Tibial artery (tissue), 4 donors: ENCODE measurements at regions not wholly inside any gene's neighbourhood (a gene's known extent, or its start where the extent isn't known, plus 50 kb on each side); places are given as distances from the start of the nearest gene placed in this dataset.
A peak's percentile ranks its signal among the peaks of the same experiment; 100 is the strongest.

Source experiments
- DNase-seq, 2 donors: peaks; one replicate each; pipeline ENCODE4 v3.0.0-alpha.2; 2019
- H3K27ac ChIP-seq, 2 donors: fragments of 200-600 bp; sonication (generic) in 1 of 2; 1 replicate in 1 of 2; 2 replicates in 1 of 2; pipeline ENCODE4 v1.5.1; 2018 to 2019; ENCODE audit warnings: mild to moderate bottlenecking in 1 of 2
- H3K27me3 ChIP-seq, 2 donors: fragments of 200-600 bp; sonication (generic) in 1 of 2; one replicate each; pipeline versions ENCODE4 v1.5.1 to v1.6.0; 2016 to 2019
- H3K36me3 ChIP-seq, 3 donors: fragments of 200-600 bp; sonication (generic) in 2 of 3; one replicate each; pipeline ENCODE4 v1.5.1; 2016 to 2019; ENCODE audit warnings: mild to moderate bottlenecking in 2 of 3
- H3K4me1 ChIP-seq, 4 donors: fragments of 200-600 bp; sonication (generic) in 2 of 4; 1 replicate in 3 of 4; 2 replicates in 1 of 4; pipeline ENCODE4 v1.5.1; 2016 to 2019
- H3K4me3 ChIP-seq, 2 donors: fragments of 200-600 bp; sonication (generic) in 1 of 2; 1 replicate in 1 of 2; 2 replicates in 1 of 2; pipeline ENCODE4 v1.5.1; 2018 to 2019; ENCODE audit warnings: mild to moderate bottlenecking in 2 of 2
- H3K9me3 ChIP-seq, 3 donors: fragments of 200-600 bp; sonication (generic) in 1 of 3; one replicate each; pipeline ENCODE4 v1.5.1; 2016 to 2019
- CTCF ChIP-seq, 2 experiments: fragments of 200-600 bp in 1 of 2; fragments of 450-650 bp in 1 of 2; IDR thresholded peaks; one replicate each; pipeline ENCODE4 v1.5.1; 2017 to 2019; ENCODE audit warnings: antibody characterized with exemption in 2 of 2, mild to moderate bottlenecking in 1 of 2, moderate library complexity in 1 of 2
- intact Hi-C: fragments of 100-400 bp; cut with DNase I; formaldehyde crosslinking; loops from one replicate; pipeline ENCODE4 v1.15.0; 2023; ENCODE audit warnings: low total_unique reads

- no peak for TF ChIP-seq CTCF (IDR thresholded peaks at IDR 0.05)
- Histone ChIP-seq H3K9me3 (no peaks in the 10 kb centered on the region), H3K36me3 (no peaks in the 10 kb centered on the region), H3K27ac (no peak overlapping the region), H3K4me3 (no peak overlapping the region), H3K4me1 (no peaks in the 10 kb centered on the region), H3K27me3 (no peaks in the 10 kb centered on the region)
- DNase-seq, result no peak
- intact Hi-C loops, result no loop called here
These were observed 203.5 kb downstream of the PPARGC1A start for GRCh38 chr4:23686169-23686897.

GRCh38 chr4:23685471-23685870 lies 204.4 kb downstream of the PPARGC1A start:
- DNase-seq, result no peak
- intact Hi-C loops, result no loop called here

GRCh38 chr4:23680671-23681518 lies 209.0 kb downstream of the PPARGC1A start:
- DNase-seq, result no peak
- no peak overlapping the region for H3K27ac ChIP-seq
- H3K4me1 ChIP-seq, result no peaks in the 10 kb centered on the region
- peak; percentile 10 to 19 for TF ChIP-seq CTCF (IDR thresholded peaks at IDR 0.05)
- no peaks in the 10 kb centered on the region for H3K9me3 ChIP-seq
- H3K4me3 ChIP-seq, result no peak overlapping the region
- H3K36me3 ChIP-seq, result no peaks in the 10 kb centered on the region
- intact Hi-C loops, result no loop called here
- no peaks in the 10 kb centered on the region for H3K27me3 ChIP-seq

More at GRCh38 chr4:23685471-23685870, 204.4 kb downstream of the PPARGC1A start:
- Histone ChIP-seq H3K36me3 (no peaks in the 10 kb centered on the region), H3K27me3 (no peaks in the 10 kb centered on the region), H3K4me1 (no peaks in the 10 kb centered on the region), H3K27ac (no peak overlapping the region), H3K9me3 (no peaks in the 10 kb centered on the region), H3K4me3 (no peak overlapping the region)
- no peak for TF ChIP-seq CTCF (IDR thresholded peaks at IDR 0.05)

- no peak overlapping the region for H3K4me3 ChIP-seq
- no peak for DNase-seq
- no peaks in the 10 kb centered on the region for H3K4me1 ChIP-seq
- no peaks in the 10 kb centered on the region for H3K27me3 ChIP-seq
- H3K27ac ChIP-seq, result no peak overlapping the region
- no peaks in the 10 kb centered on the region for H3K36me3 ChIP-seq
- no peak for TF ChIP-seq CTCF (IDR thresholded peaks at IDR 0.05)
- intact Hi-C loops, result no loop called here
- H3K9me3 ChIP-seq, result no peaks in the 10 kb centered on the region
These were observed 215.2 kb downstream of the PPARGC1A start for GRCh38 chr4:23674694-23675093.

GRCh38 chr4:23667659-23668058 lies 222.2 kb downstream of the PPARGC1A start:
- no peaks in the 10 kb centered on the region for H3K36me3 ChIP-seq
- H3K9me3 ChIP-seq, result no peaks in the 10 kb centered on the region
- H3K27ac ChIP-seq, result no peak overlapping the region
- DNase-seq, result no peak
- H3K27me3 ChIP-seq, result no peaks in the 10 kb centered on the region
- no peak overlapping the region for H3K4me3 ChIP-seq
- intact Hi-C loops, result no loop called here
- no peak for TF ChIP-seq CTCF (IDR thresholded peaks at IDR 0.05)
- no peaks in the 10 kb centered on the region for H3K4me1 ChIP-seq
